Thyroid gland (tissue), 4 donors: ENCODE measurements at regions not wholly inside any gene's neighbourhood (a gene's known extent, or its start where the extent isn't known, plus 50 kb on each side); places are given as distances from the start of the nearest gene placed in this dataset.

ENCODE experiments used
- DNase-seq, 2 donors: peaks; one replicate each; pipeline ENCODE4 v3.0.0-alpha.2; 2019
- H3K27ac ChIP-seq, 3 donors: fragments of 200-600 bp; sonication (generic); 1 replicate in 2 of 3; 2 replicates in 1 of 3; pipeline ENCODE4 v1.5.1; 2016 to 2019; ENCODE audit warnings: mild to moderate bottlenecking in 1 of 3, moderate library complexity in 1 of 3
- H3K27me3 ChIP-seq: fragments of 200-600 bp; sonication (generic); one replicate; pipeline ENCODE4 v1.5.1; 2019
- H3K36me3 ChIP-seq, 2 donors: fragments of 200-600 bp; sonication (generic); one replicate each; pipeline ENCODE4 v1.5.1; 2016 to 2019
- H3K4me1 ChIP-seq, 2 donors: fragments of 200-600 bp; sonication (generic); one replicate each; pipeline ENCODE4 v1.5.1; 2017 to 2019
- H3K4me3 ChIP-seq, 3 donors: fragments of 200-600 bp; sonication (generic); replicated peaks in 1 of 3; 1 replicate in 2 of 3; 2 replicates in 1 of 3; pipeline ENCODE4 v1.5.1; 2016; ENCODE audit warnings: mild to moderate bottlenecking in 1 of 3
- H3K9me3 ChIP-seq: fragments of 200-600 bp; sonication (generic); one replicate; pipeline ENCODE4 v1.5.1; 2017
- CTCF ChIP-seq, 6 experiments: fragments of 200-600 bp in 3 of 6; fragments of 450-650 bp in 3 of 6; sonication (generic) in 3 of 6; IDR thresholded peaks; one replicate each; pipeline ENCODE4 v1.5.1; 2016 to 2019; ENCODE audit warnings: antibody characterized with exemption in 6 of 6, mild to moderate bottlenecking in 2 of 6, inconsistent platforms in 1 of 6, moderate library complexity in 1 of 6
- POLR2A ChIP-seq, 2 donors: fragments of 450-650 bp; IDR thresholded peaks; one replicate each; pipeline ENCODE4 v1.6.1; 2017; ENCODE audit warnings: antibody characterized with exemption in 2 of 2, mild to moderate bottlenecking in 2 of 2, moderate library complexity in 1 of 2
- WGBS, 2 donors: methylation state at CpG; one replicate each; pipeline ENCODE4 v1.1.5; 2017; 5-methylcytosine and 5-hydroxymethylcytosine counted together
- intact Hi-C: fragments of 100-400 bp; cut with DNase I; formaldehyde crosslinking; loops from one replicate; pipeline ENCODE4 v1.15.1; 2023

- intact Hi-C loops, result no loop called here
- Histone ChIP-seq H3K9me3 (no peaks in the 10 kb centered on the region), H3K27ac (no peak overlapping the region), H3K36me3 (no peaks in the 10 kb centered on the region), H3K4me1 (no peaks in the 10 kb centered on the region), H3K4me3 (no peak overlapping the region), H3K27me3 (no peaks in the 10 kb centered on the region)
- peak; percentile 6 to 13 for DNase-seq
- 66 to 67% methylated on average over 7 of the region's 7 CpGs for WGBS, 2 donors
- no peak for TF ChIP-seq CTCF (IDR thresholded peaks at IDR 0.05)
- no peak for TF ChIP-seq POLR2A (IDR thresholded peaks at IDR 0.05)
Measured at GRCh38 chr12:91988086-91988923, 157.3 kb downstream of the BTG1 start.

DNA sequence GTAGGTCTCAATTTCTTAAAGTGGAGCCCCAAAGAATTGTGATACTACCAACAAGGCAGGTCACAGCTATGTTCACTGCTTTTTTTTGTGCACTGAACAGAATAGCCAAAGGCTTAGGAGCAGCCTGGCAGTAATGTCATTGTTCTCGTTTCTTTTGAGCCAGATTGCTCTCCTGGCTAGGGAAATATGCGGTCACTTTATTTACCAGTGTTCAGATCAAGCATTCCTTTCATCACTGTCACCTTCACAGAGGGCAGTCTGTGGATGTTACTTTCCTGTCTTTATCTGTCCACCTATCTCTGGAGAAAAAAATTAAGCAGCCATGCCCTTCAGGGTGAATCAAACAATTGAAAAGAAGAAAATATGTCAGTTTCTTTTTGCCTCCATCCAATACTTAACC lies 159.6 kb downstream of the BTG1 start:
- WGBS, 2 donors, result 49 to 51% methylated on average over 2 of the region's 2 CpGs
- TF ChIP-seq CTCF (IDR thresholded peaks at IDR 0.05) (no peak), POLR2A (IDR thresholded peaks at IDR 0.05) (no peak)
- no peak overlapping the region for H3K27ac ChIP-seq
- H3K27me3 ChIP-seq, result no peaks in the 10 kb centered on the region
- no peaks in the 10 kb centered on the region for H3K36me3 ChIP-seq
- no peaks in the 10 kb centered on the region for H3K4me1 ChIP-seq
- DNase-seq, result no peak
- H3K9me3 ChIP-seq, result no peaks in the 10 kb centered on the region
- H3K4me3 ChIP-seq, result no peak overlapping the region
- intact Hi-C loops, result no loop called here

DNA sequence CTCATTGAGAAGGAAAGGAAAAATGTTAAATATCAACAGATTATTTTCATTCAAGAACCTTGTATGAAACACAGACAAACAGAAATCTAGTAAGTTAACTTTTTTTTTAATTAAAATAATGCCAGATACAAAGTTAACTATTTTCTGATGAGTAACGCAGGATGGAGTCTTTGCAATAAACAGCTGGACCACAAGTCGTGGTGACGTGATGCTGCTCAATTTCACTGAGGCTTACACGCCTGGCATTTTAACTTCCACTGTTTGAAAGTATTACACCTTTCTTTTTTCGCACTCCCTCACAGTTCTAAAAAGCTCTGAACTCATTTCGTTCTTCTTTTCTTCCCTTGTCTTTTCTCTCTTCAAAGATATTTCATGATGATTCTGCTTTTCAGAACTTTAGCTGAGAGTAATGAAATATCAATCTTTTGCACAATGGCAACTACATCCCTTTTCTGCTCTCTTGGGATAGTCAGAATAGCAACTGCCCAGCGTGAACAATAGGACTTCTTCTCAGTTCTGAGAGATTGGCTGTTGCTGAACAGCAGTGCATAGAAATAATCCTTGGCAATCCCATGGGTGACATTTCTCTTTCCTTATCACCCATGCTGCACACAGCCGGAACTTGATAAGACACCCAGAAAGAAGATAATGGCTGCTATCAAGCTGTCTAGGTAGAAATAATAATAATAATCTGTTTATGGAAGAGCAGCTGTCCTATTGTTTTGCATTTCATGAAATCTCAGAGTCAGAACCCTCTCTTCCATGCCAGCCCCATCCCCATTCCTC lies 160.5 kb downstream of the BTG1 start:
- Histone ChIP-seq H3K9me3 (no peaks in the 10 kb centered on the region), H3K4me1 (no peaks in the 10 kb centered on the region), H3K4me3 (no peak overlapping the region), H3K36me3 (no peaks in the 10 kb centered on the region), H3K27me3 (no peaks in the 10 kb centered on the region), H3K27ac (no peak overlapping the region)
- WGBS, 2 donors, result 71 to 75% methylated on average over 8 of the region's 8 CpGs
- no peak for TF ChIP-seq CTCF (IDR thresholded peaks at IDR 0.05)
- DNase-seq, result no peak
- intact Hi-C loops, result no loop called here

DNA sequence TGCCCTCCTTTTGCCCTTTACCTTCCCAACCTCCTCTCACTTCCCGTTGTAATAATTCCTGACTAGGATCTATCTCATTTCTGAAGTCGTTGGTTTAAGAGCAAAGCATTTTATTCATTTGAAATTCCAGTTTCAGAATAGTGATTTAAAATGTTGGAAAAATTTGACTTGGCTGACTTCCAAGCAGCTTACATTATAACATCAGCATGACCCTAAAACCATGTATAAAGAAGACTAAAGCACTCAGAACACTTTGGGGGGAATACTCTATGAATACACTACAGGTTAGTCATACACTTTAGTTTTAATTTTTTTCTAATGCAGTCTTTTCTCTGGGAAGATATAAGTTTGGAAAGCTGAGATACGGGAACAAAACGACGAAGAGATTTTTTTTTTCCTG lies 161.1 kb downstream of the BTG1 start:
- WGBS, 2 donors, result 64 to 71% methylated on average over 5 of the region's 5 CpGs
- Histone ChIP-seq H3K36me3 (no peaks in the 10 kb centered on the region), H3K9me3 (no peaks in the 10 kb centered on the region), H3K27me3 (no peaks in the 10 kb centered on the region), H3K4me1 (no peaks in the 10 kb centered on the region), H3K4me3 (no peak overlapping the region), H3K27ac (no peak overlapping the region)
- TF ChIP-seq POLR2A (IDR thresholded peaks at IDR 0.05), result no peak
- TF ChIP-seq CTCF (IDR thresholded peaks at IDR 0.05), result no peak
- intact Hi-C loops, result no loop called here
- no peak for DNase-seq

DNA sequence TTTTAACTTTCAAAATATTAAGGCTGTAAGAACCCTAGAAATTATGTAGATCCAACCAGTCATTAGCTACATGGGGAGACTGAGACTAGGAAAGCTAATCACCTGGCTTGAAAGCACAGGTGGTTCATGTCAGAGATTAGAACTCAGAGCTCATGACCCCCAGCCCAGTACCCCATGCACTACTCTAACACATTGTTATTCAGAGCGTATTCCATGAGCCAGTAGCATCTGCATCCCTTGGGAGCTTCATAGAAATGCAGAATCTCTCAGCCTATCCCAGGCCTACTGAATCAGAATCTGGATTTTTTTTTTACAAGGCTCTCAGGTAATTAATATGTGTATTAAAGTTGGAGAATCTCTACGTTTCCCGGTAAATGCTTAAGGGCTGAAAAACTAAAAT lies 161.7 kb downstream of the BTG1 start:
- intact Hi-C loops, result no loop called here
- no peak for DNase-seq
- TF ChIP-seq POLR2A (IDR thresholded peaks at IDR 0.05) (no peak), CTCF (IDR thresholded peaks at IDR 0.05) (no peak)
- Histone ChIP-seq H3K36me3 (no peaks in the 10 kb centered on the region), H3K4me3 (no peak overlapping the region), H3K4me1 (no peaks in the 10 kb centered on the region), H3K27me3 (no peaks in the 10 kb centered on the region), H3K27ac (no peak overlapping the region), H3K9me3 (no peaks in the 10 kb centered on the region)
- WGBS, 2 donors, result 85 to 86% methylated on average over 3 of the region's 3 CpGs
